ENCODE measurements at regions not wholly inside any gene's neighbourhood (a gene's known extent, or its start where the extent isn't known, plus 50 kb on each side); places are given as distances from the start of the nearest gene placed in this dataset.

GRCh38 chr20:17786221-17786718 lies 86.5 kb downstream of the BANF2 start:
- TF ChIP-seq CTCF (IDR thresholded peaks at IDR 0.05) = no peak
- TF ChIP-seq POLR2A (IDR thresholded peaks at IDR 0.05) = no peak

All from stomach (tissue), 4 donors.